Stimulated activated naive B cell treated with anti-CD40 and anti-IgM and Interleukin-4, amounts not matched to agents 10 μg/mL and 1 μg/mL and 100 μg/mL, for 72 hours (primary cell): ENCODE measurements at regions not wholly inside any gene's neighbourhood (a gene's known extent, or its start where the extent isn't known, plus 50 kb on each side); places are given as distances from the start of the nearest gene placed in this dataset.
A peak's percentile ranks its signal among the peaks of the same experiment; 100 is the strongest.

Experiments
- ATAC-seq, 2 donors: fragments of 150-1000 bp; cut with Tn5 transposase; replicated peaks; 2 replicates each; pipeline ENCODE4 v1.10.0; 2021; ENCODE audit warnings: moderate library complexity in 1 of 2
- DNase-seq: peaks from one replicate; pipeline ENCODE4 v3.0.0; 2021
- H3K27ac Mint-ChIP-seq: one replicate; pipeline ENCODE4 v1.8.0; 2022; ENCODE audit warnings: mild to moderate bottlenecking, mixed read lengths
- H3K27me3 Mint-ChIP-seq, 2 donors: one replicate each; pipeline ENCODE4 v1.8.0; 2022; ENCODE audit warnings: mixed read lengths in 2 of 2
- H3K36me3 Mint-ChIP-seq, 2 donors: one replicate each; pipeline ENCODE4 v1.8.0; 2022; ENCODE audit warnings: mixed read lengths in 2 of 2, mild to moderate bottlenecking in 1 of 2
- H3K4me1 Mint-ChIP-seq, 2 donors: one replicate each; pipeline ENCODE4 v1.8.0; 2022; ENCODE audit warnings: mixed read lengths in 2 of 2, mild to moderate bottlenecking in 1 of 2
- H3K4me3 Mint-ChIP-seq, 2 donors: one replicate each; pipeline ENCODE4 v1.8.0; 2022; ENCODE audit warnings: mild to moderate bottlenecking in 2 of 2, mixed read lengths in 2 of 2, moderate library complexity in 1 of 2
- H3K9me3 Mint-ChIP-seq, 2 donors: one replicate each; pipeline ENCODE4 v1.8.0; 2022; ENCODE audit warnings: mixed read lengths in 2 of 2, mild to moderate bottlenecking in 1 of 2

DNA sequence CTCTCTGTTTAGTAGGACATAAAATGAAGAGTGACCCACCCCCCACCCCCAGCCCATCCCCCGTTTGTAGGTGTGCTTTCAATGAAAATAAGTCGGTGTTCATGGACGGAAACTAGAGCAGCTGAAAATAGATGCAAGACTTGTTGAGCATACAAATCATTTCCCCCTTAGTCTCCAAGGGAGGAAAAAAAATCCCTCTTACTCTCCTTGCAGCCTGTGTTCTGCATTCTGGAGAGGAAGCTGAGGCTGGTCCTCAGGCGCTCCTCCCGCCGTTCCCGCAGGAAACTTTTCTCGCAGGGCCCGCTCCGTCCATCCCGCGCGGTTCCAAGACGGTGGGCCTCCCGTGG, 259.0 kb upstream of the E2F7 start:
- Mint-ChIP-seq H3K4me3 (peak overlapping the region in 1 of 2 donors; percentile 83), H3K36me3 (peaks cover 3% of the 10 kb centered on the region in 2 donors), H3K4me1 (peaks cover 12 to 18% of the 10 kb centered on the region in 2 donors), H3K27me3 (peaks cover 38 to 64% of the 10 kb centered on the region in 2 donors), H3K27ac (no peak overlapping the region), H3K9me3 (no peaks in the 10 kb centered on the region)
- no peak for ATAC-seq
- no peak for DNase-seq

DNA sequence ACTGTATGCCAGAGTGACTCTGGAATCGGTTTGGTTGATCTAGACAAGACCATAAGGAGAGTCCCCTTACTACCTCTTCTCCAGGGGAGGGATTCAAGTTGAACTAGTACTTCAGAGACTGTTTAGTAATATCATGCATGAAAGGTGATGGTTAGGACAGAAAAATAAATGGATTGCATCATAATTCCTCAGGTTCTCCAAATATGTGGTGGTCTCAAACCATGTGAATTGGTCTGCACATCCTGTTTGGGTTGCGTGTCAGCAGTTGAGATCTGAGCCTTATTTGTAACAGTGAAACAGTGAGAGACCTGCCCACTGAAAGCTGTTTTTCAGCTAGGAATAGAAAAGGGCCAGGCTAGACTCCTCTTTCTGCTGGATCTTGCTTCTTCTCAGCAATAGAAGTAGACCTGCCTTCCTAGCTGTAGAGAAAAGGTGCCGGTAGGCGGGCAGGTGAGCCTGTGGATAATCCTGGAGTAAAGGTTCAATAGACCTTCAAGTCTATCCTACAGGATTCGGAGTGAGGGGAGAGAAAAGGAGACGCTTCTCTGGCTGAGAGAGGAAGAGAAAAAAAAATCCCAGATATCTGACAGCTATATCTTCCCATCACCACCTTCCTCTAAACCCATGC, 258.5 kb upstream of the E2F7 start:
- Mint-ChIP-seq H3K27ac (no peak overlapping the region), H3K9me3 (no peaks in the 10 kb centered on the region), H3K4me3 (peak overlapping the region in 1 of 2 donors; percentile 37), H3K4me1 (peaks cover 12 to 18% of the 10 kb centered on the region in 2 donors), H3K27me3 (peaks cover 38 to 59% of the 10 kb centered on the region in 2 donors), H3K36me3 (peaks cover 3% of the 10 kb centered on the region in 2 donors)
- no peak for ATAC-seq
- DNase-seq = no peak

DNA sequence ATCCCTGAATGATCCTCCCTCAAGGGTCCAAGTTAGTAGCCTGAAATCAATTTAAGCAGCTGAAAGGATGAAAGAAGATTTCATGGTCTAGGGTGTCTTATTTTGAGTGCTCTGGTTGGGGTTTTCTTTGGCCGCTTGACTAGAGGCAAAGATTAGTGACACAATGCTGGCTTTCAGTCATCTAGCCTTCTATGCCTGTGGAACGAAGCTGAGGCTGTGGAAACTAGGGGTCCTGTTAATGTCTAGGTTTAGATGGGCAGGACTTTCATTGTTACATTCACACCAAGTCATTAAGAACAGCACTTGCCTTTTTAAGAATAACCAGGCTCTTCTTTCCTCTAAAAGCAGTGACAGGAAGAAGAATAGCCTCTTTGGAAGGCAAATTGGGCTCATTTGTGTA, 253.8 kb upstream of the E2F7 start:
- Mint-ChIP-seq H3K36me3 (no peaks in the 10 kb centered on the region), H3K9me3 (no peaks in the 10 kb centered on the region), H3K27ac (no peak overlapping the region), H3K4me3 (no peak overlapping the region), H3K27me3 (peaks cover 15 to 18% of the 10 kb centered on the region in 2 donors), H3K4me1 (no peaks in the 10 kb centered on the region)
- no peak for DNase-seq
- no peak for ATAC-seq

DNA sequence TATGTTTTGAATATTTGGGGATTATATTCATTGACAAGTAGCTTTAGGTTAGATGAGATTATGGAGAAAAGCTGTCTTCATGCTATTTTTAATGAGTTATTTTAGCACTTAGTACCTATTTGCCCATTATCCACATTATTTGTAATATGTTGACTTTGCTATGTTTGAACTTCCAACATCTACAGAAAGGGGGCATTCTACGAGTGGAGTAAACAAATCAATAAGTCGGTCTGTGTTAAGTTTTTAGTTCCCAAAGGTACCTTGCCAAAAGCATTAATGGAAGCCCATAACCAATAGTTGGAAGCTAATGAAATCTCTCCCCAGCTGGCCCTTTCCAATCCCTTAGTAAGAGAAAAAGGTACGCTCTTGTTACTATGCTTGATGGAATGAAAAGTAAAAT, 250.0 kb upstream of the E2F7 start:
- no peak for ATAC-seq
- no peak overlapping the region for H3K27ac Mint-ChIP-seq
- no peaks in the 10 kb centered on the region for H3K4me1 Mint-ChIP-seq
- H3K27me3 Mint-ChIP-seq = no peaks in the 10 kb centered on the region
- no peaks in the 10 kb centered on the region for H3K36me3 Mint-ChIP-seq
- no peak for DNase-seq
- H3K9me3 Mint-ChIP-seq = no peaks in the 10 kb centered on the region
- no peak overlapping the region for H3K4me3 Mint-ChIP-seq

DNA sequence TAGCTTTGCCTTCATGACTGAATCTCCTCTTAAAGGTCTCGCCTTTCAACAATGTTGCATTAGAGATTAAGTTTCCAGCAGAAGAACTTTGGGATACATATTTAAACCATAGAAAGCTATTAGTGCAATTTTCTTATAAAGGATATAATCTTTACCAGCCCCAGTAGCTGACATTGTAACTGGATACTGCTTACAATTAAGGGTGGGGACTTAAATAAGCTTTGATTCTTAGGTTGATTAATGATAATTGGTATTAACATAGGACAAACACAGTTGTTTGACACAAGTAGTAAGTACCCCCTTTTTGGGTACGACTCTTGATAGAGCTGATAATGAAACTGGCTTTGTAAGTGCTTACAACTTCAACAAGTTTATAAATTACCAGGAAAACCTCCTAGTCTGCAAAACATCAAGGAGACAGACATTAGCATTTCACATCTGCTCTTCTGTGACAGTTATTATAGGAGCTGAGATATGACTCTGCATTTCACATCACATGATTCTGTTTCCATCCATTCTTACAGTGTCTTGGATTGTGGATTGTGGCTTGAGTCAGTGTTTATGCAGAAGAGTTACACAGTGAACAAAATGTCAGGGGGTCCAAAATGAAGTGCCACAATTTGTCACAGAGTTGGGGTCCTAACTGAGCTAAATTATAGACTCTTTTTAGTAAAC, 249.1 kb upstream of the E2F7 start:
- Mint-ChIP-seq H3K36me3 (no peaks in the 10 kb centered on the region), H3K27ac (no peak overlapping the region), H3K4me1 (no peaks in the 10 kb centered on the region), H3K4me3 (no peak overlapping the region), H3K9me3 (no peaks in the 10 kb centered on the region), H3K27me3 (no peaks in the 10 kb centered on the region)
- DNase-seq = no peak
- no peak for ATAC-seq

DNA sequence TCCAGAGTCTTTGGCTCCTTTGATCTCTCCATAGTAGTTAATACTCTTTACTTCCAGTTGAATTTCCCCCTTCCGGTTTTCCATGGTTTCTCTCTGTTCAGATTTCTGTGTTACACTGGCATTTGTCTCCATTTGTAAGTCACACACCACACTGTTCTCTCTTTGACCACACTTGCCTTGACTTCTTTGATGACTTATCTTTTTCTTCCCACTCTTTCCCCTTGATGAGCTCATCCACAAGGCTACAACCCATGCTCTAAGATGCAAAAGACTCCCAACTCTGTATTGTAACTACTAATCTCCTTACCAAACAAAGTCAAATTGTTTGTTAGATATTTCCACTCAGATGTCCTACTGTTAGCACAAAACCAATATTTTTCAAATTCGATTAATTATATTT, 242.7 kb upstream of the E2F7 start:
- Mint-ChIP-seq H3K27me3 (no peaks in the 10 kb centered on the region), H3K4me1 (no peaks in the 10 kb centered on the region), H3K27ac (no peak overlapping the region), H3K36me3 (no peaks in the 10 kb centered on the region), H3K9me3 (no peaks in the 10 kb centered on the region), H3K4me3 (no peak overlapping the region)
- ATAC-seq (no peak), DNase-seq (no peak)

- Mint-ChIP-seq H3K27me3 (no peaks in the 10 kb centered on the region), H3K27ac (no peak overlapping the region), H3K4me3 (no peak overlapping the region), H3K9me3 (peaks cover 0 to 1% of the 10 kb centered on the region in 2 donors), H3K4me1 (no peaks in the 10 kb centered on the region), H3K36me3 (no peaks in the 10 kb centered on the region)
- no peak for DNase-seq
- ATAC-seq = no peak
Observed at GRCh38 chr12:77300811-77301210, 235.4 kb upstream of the E2F7 start.

GRCh38 chr12:77299910-77300669, 234.7 kb upstream of the E2F7 start:
- H3K27ac Mint-ChIP-seq = no peak overlapping the region
- no peak overlapping the region for H3K4me3 Mint-ChIP-seq
- no peaks in the 10 kb centered on the region for H3K27me3 Mint-ChIP-seq
- peaks cover 0 to 1% of the 10 kb centered on the region in 2 donors for H3K9me3 Mint-ChIP-seq
- DNase-seq = no peak
- no peaks in the 10 kb centered on the region for H3K36me3 Mint-ChIP-seq
- no peaks in the 10 kb centered on the region for H3K4me1 Mint-ChIP-seq
- peak in 1 of 2 donors; percentile 25 for ATAC-seq

- Mint-ChIP-seq H3K9me3 (peaks cover 0 to 1% of the 10 kb centered on the region in 2 donors), H3K27ac (no peak overlapping the region), H3K27me3 (no peaks in the 10 kb centered on the region), H3K36me3 (no peaks in the 10 kb centered on the region), H3K4me3 (no peak overlapping the region), H3K4me1 (no peaks in the 10 kb centered on the region)
- DNase-seq (no peak), ATAC-seq (no peak)
Observed at GRCh38 chr12:77299001-77299400, 233.6 kb upstream of the E2F7 start.

GRCh38 chr12:77294016-77294415, 228.6 kb upstream of the E2F7 start:
- Mint-ChIP-seq H3K4me3 (no peak overlapping the region), H3K9me3 (peaks cover 0 to 2% of the 10 kb centered on the region in 2 donors), H3K36me3 (no peaks in the 10 kb centered on the region), H3K4me1 (no peaks in the 10 kb centered on the region), H3K27me3 (no peaks in the 10 kb centered on the region), H3K27ac (no peak overlapping the region)
- ATAC-seq (no peak), DNase-seq (no peak)

DNA sequence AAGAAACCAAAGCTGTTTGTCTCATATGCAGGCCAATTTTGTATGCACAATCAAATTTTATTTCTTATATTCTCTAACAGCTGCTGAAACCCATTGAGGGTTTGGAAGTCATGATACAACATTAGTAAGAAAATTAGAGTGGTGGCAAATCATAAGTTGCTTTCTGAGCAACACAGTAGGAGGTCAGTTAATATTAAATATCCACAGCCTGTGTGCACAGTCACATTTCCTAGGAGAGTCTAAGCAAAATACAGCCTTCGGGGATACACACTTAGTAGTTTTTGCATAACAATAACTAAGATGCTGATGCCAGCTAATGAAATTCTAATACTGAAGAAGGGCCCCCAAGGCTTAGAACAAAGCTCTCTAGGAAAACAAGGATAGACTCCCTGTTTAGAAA, 209.6 kb upstream of the E2F7 start:
- no peak for DNase-seq
- no peak for ATAC-seq
- Mint-ChIP-seq H3K27ac (no peak overlapping the region), H3K4me1 (no peaks in the 10 kb centered on the region), H3K4me3 (no peak overlapping the region), H3K36me3 (no peaks in the 10 kb centered on the region), H3K27me3 (no peaks in the 10 kb centered on the region), H3K9me3 (no peaks in the 10 kb centered on the region)

GRCh38 chr12:77273898-77274297, 208.5 kb upstream of the E2F7 start:
- H3K4me1 Mint-ChIP-seq = no peaks in the 10 kb centered on the region
- H3K4me3 Mint-ChIP-seq = no peak overlapping the region
- H3K36me3 Mint-ChIP-seq = no peaks in the 10 kb centered on the region
- no peak for ATAC-seq
- no peak overlapping the region for H3K27ac Mint-ChIP-seq
- no peaks in the 10 kb centered on the region for H3K9me3 Mint-ChIP-seq
- no peaks in the 10 kb centered on the region for H3K27me3 Mint-ChIP-seq
- DNase-seq = no peak

- Mint-ChIP-seq H3K27ac (no peak overlapping the region), H3K4me3 (no peak overlapping the region), H3K27me3 (no peaks in the 10 kb centered on the region), H3K9me3 (peaks cover 5 to 10% of the 10 kb centered on the region in 2 donors), H3K4me1 (no peaks in the 10 kb centered on the region), H3K36me3 (no peaks in the 10 kb centered on the region)
- no peak for ATAC-seq
- no peak for DNase-seq
Observed at GRCh38 chr12:77256956-77257355, 191.6 kb upstream of the E2F7 start.

DNA sequence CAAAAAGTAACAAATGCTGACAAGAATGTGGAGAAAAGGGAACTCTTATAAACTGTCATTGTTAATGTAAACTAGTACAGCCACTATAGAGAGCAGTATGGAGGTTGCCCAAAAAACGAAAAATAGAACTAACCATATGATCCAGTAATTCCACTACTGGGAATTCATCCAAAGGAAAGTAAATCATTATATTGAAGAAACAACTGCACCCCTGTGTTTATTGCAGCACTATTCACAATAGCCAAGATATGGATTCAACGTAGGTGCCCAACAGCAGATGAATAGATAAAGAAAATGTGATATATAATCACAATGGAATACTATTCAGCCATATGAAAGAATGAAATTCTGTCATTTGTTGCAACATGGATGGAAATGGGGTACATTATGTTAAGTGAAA, 188.0 kb upstream of the E2F7 start:
- H3K4me3 Mint-ChIP-seq = no peak overlapping the region

GRCh38 chr12:77251799-77252198, 186.4 kb upstream of the E2F7 start:
- no peaks in the 10 kb centered on the region for H3K9me3 Mint-ChIP-seq
- ATAC-seq = no peak
- H3K4me3 Mint-ChIP-seq = no peak overlapping the region
- H3K27ac Mint-ChIP-seq = no peak overlapping the region
- H3K27me3 Mint-ChIP-seq = no peaks in the 10 kb centered on the region
- DNase-seq = no peak
- H3K36me3 Mint-ChIP-seq = no peaks in the 10 kb centered on the region
- H3K4me1 Mint-ChIP-seq = no peaks in the 10 kb centered on the region

More for the DNA sequence above, 188.0 kb upstream of the E2F7 start:
- DNase-seq (no peak), ATAC-seq (no peak)
- Mint-ChIP-seq H3K9me3 (no peaks in the 10 kb centered on the region), H3K36me3 (no peaks in the 10 kb centered on the region), H3K27ac (no peak overlapping the region), H3K4me1 (no peaks in the 10 kb centered on the region), H3K27me3 (no peaks in the 10 kb centered on the region)
